ENCODE measurements at regions not wholly inside any gene's neighbourhood (a gene's known extent, or its start where the extent isn't known, plus 50 kb on each side); places are given as distances from the start of the nearest gene placed in this dataset.

DNA sequence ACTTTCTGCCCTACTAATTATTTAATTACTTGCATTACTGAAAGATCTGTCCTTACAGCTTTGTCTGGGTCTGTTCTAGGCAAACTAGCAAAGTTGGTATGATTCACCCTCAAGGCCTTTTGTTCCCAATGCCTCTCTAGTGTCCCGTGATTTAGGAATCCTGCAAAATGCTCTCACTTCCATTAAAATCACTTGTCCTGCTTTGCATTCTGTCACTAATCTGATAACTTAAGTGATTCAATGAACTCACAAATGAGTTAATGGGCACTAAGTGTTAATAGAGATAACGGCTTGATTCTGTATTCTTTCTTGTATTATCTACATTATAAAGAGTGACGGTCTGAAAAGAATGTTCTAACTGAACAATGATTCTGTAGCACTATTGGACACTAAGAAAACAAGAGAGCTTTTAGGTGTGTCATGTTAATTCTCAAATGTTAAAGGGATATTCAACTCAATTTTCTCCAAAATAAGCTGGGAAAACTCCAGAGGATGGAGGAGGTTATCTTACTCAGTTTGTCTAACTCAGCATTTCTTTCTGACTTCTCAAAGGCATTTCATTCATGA, 697.3 kb downstream of the CETN3 start:
- TF ChIP-seq EZH2phosphoT487 (IDR thresholded peaks at IDR 0.05; ENCODE audit: borderline replicate concordance, low read length), result no peak
- TF ChIP-seq, protein P1, sequence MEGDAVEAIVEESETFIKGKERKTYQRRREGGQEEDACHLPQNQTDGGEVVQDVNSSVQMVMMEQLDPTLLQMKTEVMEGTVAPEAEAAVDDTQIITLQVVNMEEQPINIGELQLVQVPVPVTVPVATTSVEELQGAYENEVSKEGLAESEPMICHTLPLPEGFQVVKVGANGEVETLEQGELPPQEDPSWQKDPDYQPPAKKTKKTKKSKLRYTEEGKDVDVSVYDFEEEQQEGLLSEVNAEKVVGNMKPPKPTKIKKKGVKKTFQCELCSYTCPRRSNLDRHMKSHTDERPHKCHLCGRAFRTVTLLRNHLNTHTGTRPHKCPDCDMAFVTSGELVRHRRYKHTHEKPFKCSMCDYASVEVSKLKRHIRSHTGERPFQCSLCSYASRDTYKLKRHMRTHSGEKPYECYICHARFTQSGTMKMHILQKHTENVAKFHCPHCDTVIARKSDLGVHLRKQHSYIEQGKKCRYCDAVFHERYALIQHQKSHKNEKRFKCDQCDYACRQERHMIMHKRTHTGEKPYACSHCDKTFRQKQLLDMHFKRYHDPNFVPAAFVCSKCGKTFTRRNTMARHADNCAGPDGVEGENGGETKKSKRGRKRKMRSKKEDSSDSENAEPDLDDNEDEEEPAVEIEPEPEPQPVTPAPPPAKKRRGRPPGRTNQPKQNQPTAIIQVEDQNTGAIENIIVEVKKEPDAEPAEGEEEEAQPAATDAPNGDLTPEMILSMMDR (conservative IDR thresholded peaks at IDR 0.05; ENCODE audit: low read depth, low read length), result no peak

Measured in PC-3 (cell line).